Mesothelial cell of epicardium (in vitro differentiated cells): ENCODE measurements at regions not wholly inside any gene's neighbourhood (a gene's known extent, or its start where the extent isn't known, plus 50 kb on each side); places are given as distances from the start of the nearest gene placed in this dataset.

Source experiments
- DNase-seq, 2 experiments: peaks; one replicate each; pipeline ENCODE4 v3.0.0; 2021; ENCODE audit warnings: low spot score in 2 of 2; ENCODE audit not compliant: unreplicated experiment in 2 of 2
- H3K27ac Mint-ChIP-seq: 2 replicates; pipeline ENCODE4 v1.8.0; 2021; ENCODE audit warnings: mixed read lengths
- H3K27me3 Mint-ChIP-seq: 2 replicates; pipeline ENCODE4 v1.8.0; 2021; ENCODE audit warnings: low read depth, mixed read lengths
- H3K36me3 Mint-ChIP-seq: 2 replicates; pipeline ENCODE4 v1.8.0; 2021; ENCODE audit warnings: mixed read lengths
- H3K4me1 Mint-ChIP-seq: 2 replicates; pipeline ENCODE4 v1.8.0; 2021; ENCODE audit warnings: mixed read lengths
- H3K4me3 Mint-ChIP-seq: 2 replicates; pipeline ENCODE4 v1.8.0; 2021; ENCODE audit warnings: mild to moderate bottlenecking, moderate library complexity, mixed read lengths
- H3K9me3 Mint-ChIP-seq: 2 replicates; pipeline ENCODE4 v1.8.0; 2021; ENCODE audit warnings: mixed read lengths
- CTCF ChIP-seq: fragments of 200-600 bp; sonication (generic); IDR thresholded peaks from one replicate; pipeline ENCODE4 v1.5.0; 2021; ENCODE audit warnings: antibody characterized with exemption; ENCODE audit not compliant: unreplicated experiment

DNA sequence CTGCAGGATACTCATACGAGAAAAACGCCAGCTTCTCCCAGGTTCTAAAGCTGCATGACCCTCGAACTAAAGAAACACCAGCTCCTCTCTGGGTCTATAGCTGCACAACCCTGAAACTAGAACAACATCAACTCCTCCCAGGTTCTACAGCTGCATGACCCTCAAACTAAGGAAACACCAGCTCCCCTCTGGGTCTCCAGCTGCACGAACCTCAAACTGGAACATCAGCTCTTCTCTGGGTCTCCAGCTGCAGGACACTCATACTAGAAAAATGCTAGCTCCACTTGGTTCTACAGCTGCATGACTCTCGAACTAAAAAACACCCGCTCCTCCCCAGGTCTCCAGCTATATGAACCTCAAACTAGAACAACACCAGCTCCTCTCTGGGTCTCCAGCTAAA lies 811.1 kb downstream of the CDH9 start:
- H3K27me3 Mint-ChIP-seq = no peaks in the 10 kb centered on the region
- no peak overlapping the region for H3K27ac Mint-ChIP-seq
- H3K9me3 Mint-ChIP-seq = peaks cover 75% of the 10 kb centered on the region
- no peak for TF ChIP-seq CTCF
- peaks cover 4% of the 10 kb centered on the region for H3K36me3 Mint-ChIP-seq
- no peaks in the 10 kb centered on the region for H3K4me1 Mint-ChIP-seq
- H3K4me3 Mint-ChIP-seq = no peak overlapping the region
- no peak for DNase-seq

DNA sequence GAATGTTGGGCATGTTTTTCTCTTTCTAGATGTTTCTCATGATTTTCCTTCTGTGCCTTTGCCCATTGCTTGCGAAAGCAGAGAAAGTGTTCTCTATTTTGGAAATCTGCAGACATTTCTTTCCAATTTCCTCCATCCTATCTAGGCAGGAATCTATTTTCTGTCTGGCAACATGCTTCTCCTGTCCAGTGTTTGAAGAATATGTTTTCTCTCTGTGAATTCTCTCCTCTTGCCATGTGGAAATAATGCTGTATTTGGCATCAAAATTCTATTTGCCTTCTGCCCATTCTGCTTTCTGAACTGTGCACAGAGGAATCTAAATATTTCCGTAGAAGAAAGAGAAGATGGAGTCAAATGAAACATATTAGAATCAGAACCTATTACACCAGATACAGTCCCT lies 833.3 kb downstream of the CDH9 start:
- Mint-ChIP-seq H3K27me3 (no peaks in the 10 kb centered on the region), H3K4me3 (no peak overlapping the region), H3K27ac (no peak overlapping the region), H3K4me1 (no peaks in the 10 kb centered on the region), H3K36me3 (no peaks in the 10 kb centered on the region), H3K9me3 (no peaks in the 10 kb centered on the region)
- DNase-seq = no peak
- no peak for TF ChIP-seq CTCF

DNA sequence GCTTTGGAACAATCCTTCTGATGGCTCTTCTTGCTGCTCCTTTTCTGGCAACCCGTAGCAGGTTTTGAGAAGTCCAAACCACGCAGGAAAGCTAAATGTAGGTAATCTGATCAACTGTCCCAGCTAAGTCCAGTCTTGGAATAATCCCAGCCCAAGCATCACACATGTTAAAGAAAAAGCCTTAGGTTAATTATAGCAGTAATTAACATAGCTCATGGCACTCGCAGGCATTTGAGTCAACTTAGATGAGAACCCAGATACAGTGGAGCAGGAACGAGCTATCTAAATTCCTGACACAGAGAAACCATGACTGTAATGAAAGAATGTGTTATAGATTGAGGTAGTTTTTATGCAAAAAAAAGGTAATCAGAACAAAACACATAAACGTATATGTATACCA lies 844.8 kb downstream of the CDH9 start:
- no peak for TF ChIP-seq CTCF
- no peak overlapping the region for H3K4me3 Mint-ChIP-seq
- no peaks in the 10 kb centered on the region for H3K27me3 Mint-ChIP-seq
- no peaks in the 10 kb centered on the region for H3K4me1 Mint-ChIP-seq
- no peak for DNase-seq
- H3K36me3 Mint-ChIP-seq = no peaks in the 10 kb centered on the region
- no peak overlapping the region for H3K27ac Mint-ChIP-seq
- H3K9me3 Mint-ChIP-seq = no peaks in the 10 kb centered on the region

GRCh38 chr5:26192486-26192885 lies 845.9 kb downstream of the CDH9 start:
- H3K27ac Mint-ChIP-seq = no peak overlapping the region
- TF ChIP-seq CTCF = no peak
- no peak for DNase-seq
- no peak overlapping the region for H3K4me3 Mint-ChIP-seq
- H3K4me1 Mint-ChIP-seq = no peaks in the 10 kb centered on the region
- H3K9me3 Mint-ChIP-seq = no peaks in the 10 kb centered on the region
- H3K36me3 Mint-ChIP-seq = no peaks in the 10 kb centered on the region
- H3K27me3 Mint-ChIP-seq = no peaks in the 10 kb centered on the region

DNA sequence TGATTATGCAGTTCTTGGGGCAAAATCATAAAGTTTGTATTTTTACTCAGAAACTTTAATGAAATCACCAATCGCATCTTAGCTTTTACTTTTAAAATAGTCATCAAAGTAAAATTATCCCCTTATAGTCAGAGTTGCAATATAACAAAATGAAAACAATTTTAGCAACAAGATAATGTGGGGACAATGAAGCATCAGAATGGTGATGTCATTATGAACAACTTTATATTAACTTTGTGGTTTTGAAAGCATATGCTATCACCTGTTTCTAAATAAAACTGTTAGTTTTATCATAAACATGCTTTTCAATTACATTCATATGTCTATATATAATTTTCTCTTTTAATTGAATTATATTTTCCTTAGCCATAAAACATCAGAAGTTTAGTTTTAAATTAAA lies 856.8 kb downstream of the CDH9 start:
- no peaks in the 10 kb centered on the region for H3K36me3 Mint-ChIP-seq
- H3K9me3 Mint-ChIP-seq = peaks cover under 1% of the 10 kb centered on the region
- no peak for DNase-seq
- H3K27ac Mint-ChIP-seq = no peak overlapping the region
- H3K4me1 Mint-ChIP-seq = no peaks in the 10 kb centered on the region
- TF ChIP-seq CTCF = no peak
- no peak overlapping the region for H3K4me3 Mint-ChIP-seq
- H3K27me3 Mint-ChIP-seq = no peaks in the 10 kb centered on the region

DNA sequence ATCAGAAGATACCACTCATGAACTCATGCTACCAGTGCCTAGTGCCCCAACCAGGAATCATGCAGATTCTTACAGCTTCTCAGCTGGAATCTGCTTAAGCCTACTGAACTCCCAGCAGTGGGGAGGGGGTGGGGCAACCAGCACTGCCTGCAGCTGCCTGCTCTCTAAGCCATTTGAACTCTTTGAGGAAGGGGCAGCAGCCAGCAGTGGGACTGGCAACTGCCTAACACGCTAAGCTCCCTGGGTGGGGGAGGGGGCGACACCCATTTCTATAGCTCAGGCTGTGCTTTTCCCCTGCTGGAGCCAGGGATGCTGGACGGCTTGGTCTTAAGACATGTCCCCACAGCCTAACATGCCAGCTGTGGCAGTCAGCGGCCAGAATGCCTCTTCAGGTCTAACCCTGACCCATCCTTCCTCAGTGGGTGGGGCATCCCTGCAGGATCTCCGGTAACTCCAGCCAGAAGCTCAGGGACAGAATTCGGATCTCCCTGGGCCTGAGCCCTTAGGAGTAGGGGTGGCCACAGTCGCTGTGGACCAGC lies 889.7 kb downstream of the CDH9 start:
- Mint-ChIP-seq H3K27ac (no peak overlapping the region), H3K9me3 (peaks cover 30% of the 10 kb centered on the region), H3K36me3 (no peaks in the 10 kb centered on the region), H3K27me3 (no peaks in the 10 kb centered on the region), H3K4me3 (no peak overlapping the region), H3K4me1 (no peaks in the 10 kb centered on the region)
- no peak for TF ChIP-seq CTCF
- no peak for DNase-seq
